ENCODE measurements at regions not wholly inside any gene's neighbourhood (a gene's known extent, or its start where the extent isn't known, plus 50 kb on each side); places are given as distances from the start of the nearest gene placed in this dataset.

- TF ChIP-seq, protein P1, sequence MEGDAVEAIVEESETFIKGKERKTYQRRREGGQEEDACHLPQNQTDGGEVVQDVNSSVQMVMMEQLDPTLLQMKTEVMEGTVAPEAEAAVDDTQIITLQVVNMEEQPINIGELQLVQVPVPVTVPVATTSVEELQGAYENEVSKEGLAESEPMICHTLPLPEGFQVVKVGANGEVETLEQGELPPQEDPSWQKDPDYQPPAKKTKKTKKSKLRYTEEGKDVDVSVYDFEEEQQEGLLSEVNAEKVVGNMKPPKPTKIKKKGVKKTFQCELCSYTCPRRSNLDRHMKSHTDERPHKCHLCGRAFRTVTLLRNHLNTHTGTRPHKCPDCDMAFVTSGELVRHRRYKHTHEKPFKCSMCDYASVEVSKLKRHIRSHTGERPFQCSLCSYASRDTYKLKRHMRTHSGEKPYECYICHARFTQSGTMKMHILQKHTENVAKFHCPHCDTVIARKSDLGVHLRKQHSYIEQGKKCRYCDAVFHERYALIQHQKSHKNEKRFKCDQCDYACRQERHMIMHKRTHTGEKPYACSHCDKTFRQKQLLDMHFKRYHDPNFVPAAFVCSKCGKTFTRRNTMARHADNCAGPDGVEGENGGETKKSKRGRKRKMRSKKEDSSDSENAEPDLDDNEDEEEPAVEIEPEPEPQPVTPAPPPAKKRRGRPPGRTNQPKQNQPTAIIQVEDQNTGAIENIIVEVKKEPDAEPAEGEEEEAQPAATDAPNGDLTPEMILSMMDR (IDR thresholded peaks at IDR 0.05) = no peak
- no peak for TF ChIP-seq POLR2A (IDR thresholded peaks at IDR 0.05)
These were observed 693.6 kb downstream of the HACE1 start for GRCh38 chr6:104166055-104166668.
